Ectodermal cell (in vitro differentiated cells): ENCODE measurements at regions not wholly inside any gene's neighbourhood (a gene's known extent, or its start where the extent isn't known, plus 50 kb on each side); places are given as distances from the start of the nearest gene placed in this dataset.

Experiments used
- H3K27ac ChIP-seq: 2 replicates; pipeline ENCODE4 v1.7.0; 2013; ENCODE audit warnings: mild to moderate bottlenecking, low read depth, low read length; ENCODE audit not compliant: insufficient read depth, poor library complexity, severe bottlenecking
- H3K27me3 ChIP-seq: 2 replicates; pipeline ENCODE4 v1.7.0; 2013; ENCODE audit warnings: mild to moderate bottlenecking, low read length; ENCODE audit not compliant: insufficient read depth, control insufficient read depth, poor library complexity, severe bottlenecking
- H3K36me3 ChIP-seq: one replicate; pipeline ENCODE4 v1.7.0; 2013; ENCODE audit warnings: low read length; ENCODE audit not compliant: control insufficient read depth, insufficient read depth
- H3K4me1 ChIP-seq: one replicate; pipeline ENCODE4 v1.7.0; 2013; ENCODE audit warnings: low read length; ENCODE audit not compliant: control insufficient read depth, insufficient read depth
- H3K4me3 ChIP-seq: 2 replicates; pipeline ENCODE4 v1.7.0; 2013; ENCODE audit warnings: low read depth, low read length, control low read depth; ENCODE audit not compliant: insufficient read depth
- H3K9me3 ChIP-seq: 2 replicates; pipeline ENCODE4 v1.7.0; 2013; ENCODE audit warnings: mild to moderate bottlenecking, low read length, moderate library complexity; ENCODE audit not compliant: control insufficient read depth
- WGBS, 2 experiments: methylation state at CpG; one replicate each; pipeline ENCODE4 v1.1.7; 2013; ENCODE audit warnings: missing lambda C conversion rate in 2 of 2; 5-methylcytosine and 5-hydroxymethylcytosine counted together

DNA sequence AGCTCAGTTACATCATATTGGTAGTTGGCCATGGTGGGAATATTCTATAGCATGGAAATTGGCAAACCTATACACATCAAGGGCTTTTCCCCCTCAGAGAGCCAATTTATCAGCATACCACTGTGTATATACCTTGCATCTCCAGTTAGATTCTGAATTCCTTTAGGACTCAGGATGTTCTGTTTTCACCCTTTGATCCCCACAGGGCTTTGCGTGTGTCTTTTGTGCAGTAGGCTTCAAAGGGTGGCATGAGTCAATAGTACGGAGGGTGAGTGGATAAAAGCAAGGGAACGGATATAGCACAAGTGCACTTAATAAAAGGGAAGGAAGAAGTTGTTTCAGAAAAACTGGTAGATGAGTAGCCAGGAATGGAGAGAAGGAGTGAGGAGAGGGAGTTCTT lies 99.2 kb upstream of the RGMA start:
- 42 to 51% methylated on average over 3 of the region's 3 CpGs for WGBS, 2 experiments
- Histone ChIP-seq H3K9me3 (no peaks in the 10 kb centered on the region), H3K36me3 (no peaks in the 10 kb centered on the region), H3K4me1 (peaks cover 25% of the 10 kb centered on the region), H3K4me3 (no peak overlapping the region), H3K27me3 (no peaks in the 10 kb centered on the region), H3K27ac (no peak overlapping the region)

GRCh38 chr15:93185796-93186195 lies 96.8 kb upstream of the RGMA start:
- Histone ChIP-seq H3K36me3 (no peaks in the 10 kb centered on the region), H3K27ac (no peak overlapping the region), H3K4me3 (no peak overlapping the region), H3K27me3 (no peaks in the 10 kb centered on the region), H3K4me1 (peaks cover 33% of the 10 kb centered on the region), H3K9me3 (no peaks in the 10 kb centered on the region)
- 86 to 87% methylated on average over 3 of the region's 3 CpGs for WGBS, 2 experiments

DNA sequence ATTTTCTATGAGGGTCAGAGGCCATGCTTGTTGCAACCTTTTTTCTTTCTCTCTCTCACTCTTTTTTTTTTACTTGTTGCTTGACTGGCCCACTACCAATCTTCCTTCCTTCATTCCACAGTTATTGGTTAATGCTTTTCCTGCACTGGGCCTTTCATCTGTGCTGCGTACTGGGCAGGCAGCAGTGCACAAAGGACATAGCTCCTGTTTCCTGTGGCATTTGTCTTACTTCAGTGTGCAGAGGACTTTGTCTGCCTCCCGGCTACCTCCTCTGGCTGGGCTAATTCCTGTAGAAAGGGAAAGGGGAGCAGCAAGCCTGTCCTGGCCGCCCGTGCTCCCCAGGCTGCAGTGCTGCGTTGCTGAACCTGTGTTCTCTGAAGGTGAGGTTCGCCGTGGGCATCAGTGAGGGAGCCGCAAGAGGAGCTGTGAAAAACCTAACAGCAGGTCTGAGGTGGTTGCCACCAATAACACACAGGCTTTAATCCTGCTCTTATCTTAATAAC lies 93.7 kb upstream of the RGMA start:
- no peak overlapping the region for H3K4me3 ChIP-seq
- no peaks in the 10 kb centered on the region for H3K27me3 ChIP-seq
- H3K36me3 ChIP-seq: no peaks in the 10 kb centered on the region
- H3K27ac ChIP-seq: no peak overlapping the region
- WGBS, 2 experiments: 82 to 84% methylated on average over 8 of the region's 8 CpGs
- H3K9me3 ChIP-seq: no peaks in the 10 kb centered on the region
- peaks cover 36% of the 10 kb centered on the region for H3K4me1 ChIP-seq

DNA sequence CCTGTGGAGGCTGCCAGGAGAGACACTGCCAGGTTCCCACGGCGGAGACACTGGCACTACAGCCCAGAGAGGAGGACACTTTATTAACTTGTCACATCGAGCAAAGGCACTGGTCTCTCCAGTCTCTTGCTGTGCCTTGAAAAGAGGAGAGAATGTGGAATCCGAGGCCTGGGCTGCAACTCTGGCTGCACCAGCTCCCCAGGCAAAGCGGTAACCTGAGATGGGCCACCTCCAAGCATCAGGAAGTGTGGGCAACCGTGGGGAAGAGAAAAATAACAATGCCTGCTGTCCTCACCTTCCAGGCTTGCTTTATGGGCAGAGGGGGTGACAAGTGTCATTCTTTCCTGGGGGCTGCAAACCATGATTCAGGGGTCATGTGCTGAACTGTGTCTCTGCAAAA lies 91.6 kb upstream of the RGMA start:
- WGBS, 2 experiments: 22 to 23% methylated on average over 6 of the region's 6 CpGs

DNA sequence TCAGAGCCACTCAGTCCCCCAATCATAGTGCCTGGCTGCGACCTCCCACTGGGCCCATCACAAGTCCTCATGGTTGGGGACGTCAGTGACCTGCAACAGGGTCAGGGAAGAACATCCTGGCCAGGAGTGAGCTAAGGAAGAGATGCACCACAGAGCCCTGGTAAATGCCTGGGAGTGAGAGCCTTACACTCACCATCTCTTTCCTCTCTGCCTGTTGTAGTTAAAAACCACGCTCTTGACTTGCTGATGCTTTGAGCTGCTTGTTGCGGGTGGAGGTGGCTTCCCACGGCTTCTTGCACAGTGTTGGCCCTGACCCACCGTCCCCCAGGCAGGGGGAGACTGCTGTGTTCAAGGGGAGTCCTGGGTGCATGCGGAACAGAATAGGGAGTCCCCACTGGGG lies 91.1 kb upstream of the RGMA start:
- peak overlapping the region; percentile 38 for H3K27ac ChIP-seq
- no peaks in the 10 kb centered on the region for H3K27me3 ChIP-seq
- H3K9me3 ChIP-seq: no peaks in the 10 kb centered on the region
- H3K4me3 ChIP-seq: no peak overlapping the region
- 62 to 63% methylated on average over 7 of the region's 7 CpGs for WGBS, 2 experiments
- peaks cover 25% of the 10 kb centered on the region for H3K4me1 ChIP-seq
- no peaks in the 10 kb centered on the region for H3K36me3 ChIP-seq

More for the DNA sequence above, 91.6 kb upstream of the RGMA start:
- peaks cover 25% of the 10 kb centered on the region for H3K4me1 ChIP-seq
- no peaks in the 10 kb centered on the region for H3K27me3 ChIP-seq
- no peaks in the 10 kb centered on the region for H3K36me3 ChIP-seq
- no peak overlapping the region for H3K27ac ChIP-seq
- no peaks in the 10 kb centered on the region for H3K9me3 ChIP-seq
- no peak overlapping the region for H3K4me3 ChIP-seq

GRCh38 chr15:93179700-93180102 lies 90.7 kb upstream of the RGMA start:
- WGBS, 2 experiments: 30 to 37% methylated on average over 17 of the region's 17 CpGs
- Histone ChIP-seq H3K27me3 (no peaks in the 10 kb centered on the region), H3K4me1 (peaks cover 25% of the 10 kb centered on the region), H3K36me3 (no peaks in the 10 kb centered on the region), H3K4me3 (no peak overlapping the region), H3K27ac (no peak overlapping the region), H3K9me3 (no peaks in the 10 kb centered on the region)

DNA sequence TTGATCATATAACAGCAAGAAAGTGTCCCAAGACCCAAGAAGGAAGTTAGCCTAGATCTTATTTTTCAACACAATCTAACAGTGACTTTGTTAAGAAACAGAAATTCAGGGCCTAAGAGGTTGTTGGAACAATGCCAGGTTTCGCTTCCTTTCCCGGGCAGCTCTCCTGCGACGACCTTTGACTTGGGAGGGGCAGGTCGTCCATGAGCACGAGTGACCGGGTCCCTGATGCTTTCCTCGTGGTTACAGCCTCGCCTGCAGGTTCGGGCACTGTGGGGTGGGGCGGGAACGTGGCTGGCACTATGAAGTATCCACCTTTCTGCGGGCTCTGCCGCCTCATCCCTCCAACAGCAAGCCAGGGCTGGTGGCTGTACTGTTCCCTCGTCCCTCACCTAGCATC lies 90.1 kb upstream of the RGMA start:
- Histone ChIP-seq H3K4me1 (peaks cover 25% of the 10 kb centered on the region), H3K9me3 (no peaks in the 10 kb centered on the region), H3K27ac (no peak overlapping the region), H3K36me3 (no peaks in the 10 kb centered on the region), H3K4me3 (no peak overlapping the region), H3K27me3 (no peaks in the 10 kb centered on the region)
- 84 to 86% methylated on average over 15 of the region's 15 CpGs for WGBS, 2 experiments

DNA sequence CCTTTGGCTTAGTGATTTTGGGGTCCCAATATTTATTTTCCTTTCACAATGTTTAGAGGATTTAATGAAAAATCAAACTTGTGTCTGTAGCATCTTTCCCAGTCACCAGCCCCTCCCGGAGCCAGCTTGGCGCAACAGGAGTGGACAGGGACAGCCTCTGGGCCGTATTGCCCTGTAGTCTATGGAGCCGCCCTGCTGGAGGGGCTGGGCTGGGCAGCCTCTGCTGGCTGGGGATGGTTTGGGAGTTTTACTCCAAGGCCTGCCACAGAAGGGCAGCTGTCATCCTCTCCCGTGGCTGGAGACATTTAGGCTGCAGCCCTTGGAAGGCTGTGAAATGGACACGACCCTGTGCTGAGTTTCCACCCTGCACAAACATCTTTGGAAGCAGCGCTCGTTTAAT lies 89.4 kb upstream of the RGMA start:
- peaks cover 25% of the 10 kb centered on the region for H3K4me1 ChIP-seq
- no peaks in the 10 kb centered on the region for H3K9me3 ChIP-seq
- H3K36me3 ChIP-seq: no peaks in the 10 kb centered on the region
- H3K27me3 ChIP-seq: no peaks in the 10 kb centered on the region
- 96% methylated on average over 8 of the region's 8 CpGs for WGBS, 2 experiments
- H3K27ac ChIP-seq: no peak overlapping the region
- no peak overlapping the region for H3K4me3 ChIP-seq

DNA sequence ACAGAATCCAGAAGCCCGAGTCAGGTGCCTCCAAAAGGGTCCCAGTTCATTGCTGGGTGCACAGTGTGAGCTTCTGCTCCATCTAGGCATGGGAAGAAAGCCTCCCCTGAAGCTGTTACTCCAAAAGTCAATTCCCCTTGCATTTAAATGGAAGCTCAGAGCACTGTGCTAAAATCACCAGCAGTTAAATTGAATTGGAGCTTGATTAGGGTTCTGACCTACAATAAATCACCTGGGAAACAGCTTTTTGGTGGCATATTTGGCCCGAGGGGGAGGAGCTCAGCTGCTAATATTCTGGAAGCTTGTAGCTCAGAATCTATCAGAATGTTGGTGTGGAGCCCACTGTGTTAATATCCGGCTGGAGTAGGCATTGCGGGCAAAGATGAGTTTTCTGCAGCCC lies 87.1 kb upstream of the RGMA start:
- WGBS, 2 experiments: 89 to 92% methylated on average over 4 of the region's 4 CpGs
- Histone ChIP-seq H3K36me3 (no peaks in the 10 kb centered on the region), H3K4me1 (peaks cover 20% of the 10 kb centered on the region), H3K9me3 (no peaks in the 10 kb centered on the region), H3K27me3 (no peaks in the 10 kb centered on the region), H3K27ac (no peak overlapping the region), H3K4me3 (no peak overlapping the region)

DNA sequence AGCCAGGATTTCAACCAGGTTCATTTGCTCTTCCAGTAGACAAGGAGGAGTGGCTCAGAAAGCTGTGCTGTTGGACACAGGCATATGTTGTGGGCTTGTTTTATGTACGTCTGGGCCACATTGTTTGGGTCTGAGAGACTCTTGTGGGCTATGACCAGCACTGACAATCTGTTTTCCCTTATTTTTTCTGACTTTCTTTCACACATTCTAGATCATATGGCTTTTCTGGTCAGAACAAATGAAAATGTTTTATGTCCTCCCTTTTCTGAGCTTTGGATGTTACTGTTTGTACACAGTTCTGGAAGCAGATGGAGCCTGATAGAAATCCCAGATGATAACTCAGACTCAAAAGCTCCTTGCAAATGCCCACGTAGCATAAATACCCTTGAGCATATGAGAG lies 85.8 kb upstream of the RGMA start:
- peaks cover 8% of the 10 kb centered on the region for H3K4me1 ChIP-seq
- H3K27me3 ChIP-seq: no peaks in the 10 kb centered on the region
- no peak overlapping the region for H3K27ac ChIP-seq
- no peaks in the 10 kb centered on the region for H3K9me3 ChIP-seq
- no peak overlapping the region for H3K4me3 ChIP-seq
- 92% methylated on average over 2 of the region's 2 CpGs for WGBS, 2 experiments
- H3K36me3 ChIP-seq: no peaks in the 10 kb centered on the region

GRCh38 chr15:93173369-93173768 lies 84.4 kb upstream of the RGMA start:
- Histone ChIP-seq H3K4me3 (no peak overlapping the region), H3K27me3 (no peaks in the 10 kb centered on the region), H3K36me3 (no peaks in the 10 kb centered on the region), H3K9me3 (no peaks in the 10 kb centered on the region), H3K4me1 (no peaks in the 10 kb centered on the region), H3K27ac (no peak overlapping the region)
- WGBS, 2 experiments: 88 to 94% methylated on average over 3 of the region's 3 CpGs
